ENCODE measurements at regions not wholly inside any gene's neighbourhood (a gene's known extent, or its start where the extent isn't known, plus 50 kb on each side); places are given as distances from the start of the nearest gene placed in this dataset.

- Histone ChIP-seq H3K56ac (ENCODE audit: low read length) (no peak overlapping the region), H3K27me3 (ENCODE audit: insufficient read depth, low read length, poor library complexity) (no peaks in the 10 kb centered on the region), H4K8ac (ENCODE audit: low read depth, low read length) (no peak overlapping the region), H3K4me1 (ENCODE audit: control insufficient read depth, low read depth, low read length) (no peaks in the 10 kb centered on the region), H3K36me3 (ENCODE audit: control insufficient read depth, insufficient read depth, low read length) (no peaks in the 10 kb centered on the region), H2AK5ac (ENCODE audit: low read length) (no peak overlapping the region), H3K4me3 (ENCODE audit: low read length) (no peak overlapping the region), H3K18ac (ENCODE audit: low read length) (no peak overlapping the region), H3K4ac (ENCODE audit: low read depth, low read length) (no peak overlapping the region), H3K79me1 (ENCODE audit: low read length) (no peaks in the 10 kb centered on the region), H3K79me2 (ENCODE audit: control insufficient read depth, insufficient read depth, low read length) (no peaks in the 10 kb centered on the region), H3K9ac (ENCODE audit: low read length) (no peak overlapping the region), H4K5ac (ENCODE audit: low read length) (no peak overlapping the region), H2BK120ac (ENCODE audit: low read depth, low read length) (no peak overlapping the region), H3K27ac (ENCODE audit: low read depth, low read length) (no peak overlapping the region), H3K23ac (ENCODE audit: low read length) (no peak overlapping the region), H3K4me2 (ENCODE audit: low read length) (no peak overlapping the region), H2BK5ac (ENCODE audit: low read length) (no peak overlapping the region), H2BK15ac (replicated peaks; ENCODE audit: low read depth) (no peak overlapping the region)
- no peak for DNase-seq
- no CpG with 5 or more reads among the region's 6 CpGs for WGBS (ENCODE audit: extremely low coverage, insufficient coverage, low lambda C conversion rate)
These were observed 188.7 kb upstream of the APCDD1 start for GRCh38 chr18:10265560-10266333.

- no peaks in the 10 kb centered on the region for H3K36me3 ChIP-seq (ENCODE audit: control insufficient read depth, insufficient read depth, low read length)
- no peak for DNase-seq
- no peak overlapping the region for H4K8ac ChIP-seq (ENCODE audit: low read depth, low read length)
- no peak overlapping the region for H3K4me2 ChIP-seq (ENCODE audit: low read length)
- H2BK5ac ChIP-seq (ENCODE audit: low read length) = no peak overlapping the region
- H3K23ac ChIP-seq (ENCODE audit: low read length) = no peak overlapping the region
- H3K4me3 ChIP-seq (ENCODE audit: low read length) = no peak overlapping the region
- H3K79me1 ChIP-seq (ENCODE audit: low read length) = no peaks in the 10 kb centered on the region
- H2BK120ac ChIP-seq (ENCODE audit: low read depth, low read length) = no peak overlapping the region
- H3K4me1 ChIP-seq (ENCODE audit: control insufficient read depth, low read depth, low read length) = no peaks in the 10 kb centered on the region
- H3K56ac ChIP-seq (ENCODE audit: low read length) = no peak overlapping the region
- H3K18ac ChIP-seq (ENCODE audit: low read length) = no peak overlapping the region
- H3K4ac ChIP-seq (ENCODE audit: low read depth, low read length) = no peak overlapping the region
- no peak overlapping the region for H3K9ac ChIP-seq (ENCODE audit: low read length)
- no peak overlapping the region for H3K27ac ChIP-seq (ENCODE audit: low read depth, low read length)
- no peak overlapping the region for H2BK15ac ChIP-seq (replicated peaks; ENCODE audit: low read depth)
- no peaks in the 10 kb centered on the region for H3K79me2 ChIP-seq (ENCODE audit: control insufficient read depth, insufficient read depth, low read length)
- no peak overlapping the region for H4K5ac ChIP-seq (ENCODE audit: low read length)
- no peak overlapping the region for H2AK5ac ChIP-seq (ENCODE audit: low read length)
- no CpG with 5 or more reads among the region's 4 CpGs for WGBS (ENCODE audit: extremely low coverage, insufficient coverage, low lambda C conversion rate)
- no peaks in the 10 kb centered on the region for H3K27me3 ChIP-seq (ENCODE audit: insufficient read depth, low read length, poor library complexity)
These were observed 188.2 kb upstream of the APCDD1 start for GRCh38 chr18:10266334-10266590.

GRCh38 chr18:10269261-10269660 is 185.2 kb upstream of the APCDD1 start:
- H3K9ac ChIP-seq (ENCODE audit: low read length) = no peak overlapping the region
- no peaks in the 10 kb centered on the region for H3K79me1 ChIP-seq (ENCODE audit: low read length)
- H3K18ac ChIP-seq (ENCODE audit: low read length) = no peak overlapping the region
- H3K56ac ChIP-seq (ENCODE audit: low read length) = no peak overlapping the region
- no peak overlapping the region for H2BK120ac ChIP-seq (ENCODE audit: low read depth, low read length)
- no peak overlapping the region for H3K4me3 ChIP-seq (ENCODE audit: low read length)
- DNase-seq = no peak
- no peak overlapping the region for H3K4ac ChIP-seq (ENCODE audit: low read depth, low read length)
- no peak overlapping the region for H4K5ac ChIP-seq (ENCODE audit: low read length)
- no peak overlapping the region for H2BK5ac ChIP-seq (ENCODE audit: low read length)
- no peak overlapping the region for H2AK5ac ChIP-seq (ENCODE audit: low read length)
- H3K23ac ChIP-seq (ENCODE audit: low read length) = no peak overlapping the region
- no peaks in the 10 kb centered on the region for H3K4me1 ChIP-seq (ENCODE audit: control insufficient read depth, low read depth, low read length)
- no peak overlapping the region for H4K8ac ChIP-seq (ENCODE audit: low read depth, low read length)
- no peak overlapping the region for H2BK15ac ChIP-seq (replicated peaks; ENCODE audit: low read depth)
- no peaks in the 10 kb centered on the region for H3K27me3 ChIP-seq (ENCODE audit: insufficient read depth, low read length, poor library complexity)
- H3K79me2 ChIP-seq (ENCODE audit: control insufficient read depth, insufficient read depth, low read length) = no peaks in the 10 kb centered on the region
- H3K4me2 ChIP-seq (ENCODE audit: low read length) = no peak overlapping the region
- H3K27ac ChIP-seq (ENCODE audit: low read depth, low read length) = no peak overlapping the region
- WGBS (ENCODE audit: extremely low coverage, insufficient coverage, low lambda C conversion rate) = no CpG with 5 or more reads among the region's 1 CpG
- H3K36me3 ChIP-seq (ENCODE audit: control insufficient read depth, insufficient read depth, low read length) = no peaks in the 10 kb centered on the region

- Histone ChIP-seq H3K36me3 (ENCODE audit: control insufficient read depth, insufficient read depth, low read length) (no peaks in the 10 kb centered on the region), H3K23ac (ENCODE audit: low read length) (no peak overlapping the region), H3K4ac (ENCODE audit: low read depth, low read length) (no peak overlapping the region), H3K27ac (ENCODE audit: low read depth, low read length) (peak overlapping the region; percentile 7), H2BK120ac (ENCODE audit: low read depth, low read length) (no peak overlapping the region), H3K79me1 (ENCODE audit: low read length) (no peaks in the 10 kb centered on the region), H3K4me1 (ENCODE audit: control insufficient read depth, low read depth, low read length) (no peaks in the 10 kb centered on the region), H3K18ac (ENCODE audit: low read length) (no peak overlapping the region), H3K27me3 (ENCODE audit: insufficient read depth, low read length, poor library complexity) (no peaks in the 10 kb centered on the region), H2BK5ac (ENCODE audit: low read length) (no peak overlapping the region), H3K79me2 (ENCODE audit: control insufficient read depth, insufficient read depth, low read length) (no peaks in the 10 kb centered on the region), H4K5ac (ENCODE audit: low read length) (no peak overlapping the region), H3K9ac (ENCODE audit: low read length) (no peak overlapping the region), H2BK15ac (replicated peaks; ENCODE audit: low read depth) (no peak overlapping the region), H2AK5ac (ENCODE audit: low read length) (no peak overlapping the region), H3K56ac (ENCODE audit: low read length) (peak overlapping the region; percentile 29), H3K4me2 (ENCODE audit: low read length) (no peak overlapping the region), H4K8ac (ENCODE audit: low read depth, low read length) (no peak overlapping the region), H3K4me3 (ENCODE audit: low read length) (no peak overlapping the region)
- no peak for DNase-seq
- WGBS (ENCODE audit: extremely low coverage, insufficient coverage, low lambda C conversion rate) = no CpG with 5 or more reads among the region's 8 CpGs
These were observed 184.3 kb upstream of the APCDD1 start for GRCh38 chr18:10270151-10270571.

GRCh38 chr18:10271481-10271880 is 183.0 kb upstream of the APCDD1 start:
- Histone ChIP-seq H3K56ac (ENCODE audit: low read length) (no peak overlapping the region), H3K4me2 (ENCODE audit: low read length) (no peak overlapping the region), H3K4me1 (ENCODE audit: control insufficient read depth, low read depth, low read length) (no peaks in the 10 kb centered on the region), H3K27ac (ENCODE audit: low read depth, low read length) (no peak overlapping the region), H3K18ac (ENCODE audit: low read length) (no peak overlapping the region), H2AK5ac (ENCODE audit: low read length) (no peak overlapping the region), H3K4ac (ENCODE audit: low read depth, low read length) (no peak overlapping the region), H3K4me3 (ENCODE audit: low read length) (no peak overlapping the region), H2BK120ac (ENCODE audit: low read depth, low read length) (no peak overlapping the region), H2BK5ac (ENCODE audit: low read length) (no peak overlapping the region), H4K8ac (ENCODE audit: low read depth, low read length) (no peak overlapping the region), H4K5ac (ENCODE audit: low read length) (no peak overlapping the region), H3K27me3 (ENCODE audit: insufficient read depth, low read length, poor library complexity) (no peaks in the 10 kb centered on the region), H3K79me2 (ENCODE audit: control insufficient read depth, insufficient read depth, low read length) (no peaks in the 10 kb centered on the region), H2BK15ac (replicated peaks; ENCODE audit: low read depth) (no peak overlapping the region), H3K79me1 (ENCODE audit: low read length) (no peaks in the 10 kb centered on the region), H3K36me3 (ENCODE audit: control insufficient read depth, insufficient read depth, low read length) (no peaks in the 10 kb centered on the region), H3K9ac (ENCODE audit: low read length) (no peak overlapping the region), H3K23ac (ENCODE audit: low read length) (no peak overlapping the region)
- no CpG with 5 or more reads among the region's 4 CpGs for WGBS (ENCODE audit: extremely low coverage, insufficient coverage, low lambda C conversion rate)
- no peak for DNase-seq

GRCh38 chr18:10274301-10274700 is 180.1 kb upstream of the APCDD1 start:
- Histone ChIP-seq H2BK120ac (ENCODE audit: low read depth, low read length) (no peak overlapping the region), H3K4me3 (ENCODE audit: low read length) (no peak overlapping the region), H4K5ac (ENCODE audit: low read length) (no peak overlapping the region)

More at GRCh38 chr18:10274301-10274700, 180.1 kb upstream of the APCDD1 start:
- H3K79me2 ChIP-seq (ENCODE audit: control insufficient read depth, insufficient read depth, low read length) = no peaks in the 10 kb centered on the region
- DNase-seq = no peak
- H3K27me3 ChIP-seq (ENCODE audit: insufficient read depth, low read length, poor library complexity) = no peaks in the 10 kb centered on the region
- H3K23ac ChIP-seq (ENCODE audit: low read length) = no peak overlapping the region
- H3K4me1 ChIP-seq (ENCODE audit: control insufficient read depth, low read depth, low read length) = no peaks in the 10 kb centered on the region
- H2BK15ac ChIP-seq (replicated peaks; ENCODE audit: low read depth) = no peak overlapping the region
- no peak overlapping the region for H4K8ac ChIP-seq (ENCODE audit: low read depth, low read length)
- H3K9ac ChIP-seq (ENCODE audit: low read length) = no peak overlapping the region
- H2BK5ac ChIP-seq (ENCODE audit: low read length) = no peak overlapping the region
- H3K4me2 ChIP-seq (ENCODE audit: low read length) = no peak overlapping the region
- WGBS (ENCODE audit: extremely low coverage, insufficient coverage, low lambda C conversion rate) = no CpG with 5 or more reads among the region's 5 CpGs
- H3K18ac ChIP-seq (ENCODE audit: low read length) = no peak overlapping the region
- no peaks in the 10 kb centered on the region for H3K79me1 ChIP-seq (ENCODE audit: low read length)
- no peak overlapping the region for H3K27ac ChIP-seq (ENCODE audit: low read depth, low read length)
- no peaks in the 10 kb centered on the region for H3K36me3 ChIP-seq (ENCODE audit: control insufficient read depth, insufficient read depth, low read length)
- H3K56ac ChIP-seq (ENCODE audit: low read length) = no peak overlapping the region
- no peak overlapping the region for H3K4ac ChIP-seq (ENCODE audit: low read depth, low read length)
- H2AK5ac ChIP-seq (ENCODE audit: low read length) = no peak overlapping the region

Measured in mesendoderm (in vitro differentiated cells).